Prostate gland (tissue), 2 donors: ENCODE measurements at regions not wholly inside any gene's neighbourhood (a gene's known extent, or its start where the extent isn't known, plus 50 kb on each side); places are given as distances from the start of the nearest gene placed in this dataset.

Experiments used
- CTCF ChIP-seq, 4 experiments: fragments of 200-600 bp in 2 of 4; fragments of 450-650 bp in 2 of 4; sonication (generic) in 2 of 4; IDR thresholded peaks; 1 replicate in 3 of 4; 2 replicates in 1 of 4; pipeline ENCODE4 v1.5.1; 2016 to 2019; ENCODE audit warnings: antibody characterized with exemption in 4 of 4, mild to moderate bottlenecking in 2 of 4, moderate library complexity in 2 of 4
- POLR2A ChIP-seq: fragments of 450-650 bp; IDR thresholded peaks from one replicate; pipeline ENCODE4 v1.6.1; 2016; ENCODE audit warnings: antibody characterized with exemption, mild to moderate bottlenecking
- POLR2AphosphoS5 ChIP-seq: sonication (generic); formaldehyde crosslinking; IDR thresholded peaks from one replicate; pipeline ENCODE4 v1.6.1; 2017; ENCODE audit warnings: antibody characterized with exemption

GRCh38 chr11:14589421-14589820 lies 54.2 kb upstream of the PDE3B start:
- no peak for TF ChIP-seq CTCF (IDR thresholded peaks at IDR 0.05)
- no peak for TF ChIP-seq POLR2A
- no peak for TF ChIP-seq POLR2AphosphoS5
